ENCODE measurements at regions not wholly inside any gene's neighbourhood (a gene's known extent, or its start where the extent isn't known, plus 50 kb on each side); places are given as distances from the start of the nearest gene placed in this dataset.

GRCh38 chr6:76275746-76276145 lies 203.3 kb upstream of the IMPG1 start:
- H3K4me3 ChIP-seq (ENCODE audit: low read depth in 2 of 2, low read length in 1 of 2): no peak overlapping the region
- no peaks in the 10 kb centered on the region for H3K36me3 ChIP-seq (replicated peaks in 1 of 2; ENCODE audit: control insufficient read depth in 1 of 2, insufficient read depth in 2 of 2, low read length in 1 of 2)
- ChIA-PET CTCF (interaction anchor here (0.6 to 1.3 kb wide), 4 partner anchors 299 to 586 kb away, joined by 3 to 4 read pairs (median 3); no protein-coding TSS in a partner anchor), POLR2A (no interaction called here)
- no peak overlapping the region for H3K27ac ChIP-seq (ENCODE audit: low read depth in 2 of 2, low read length in 1 of 2)
- H3K9me3 ChIP-seq: no peaks in the 10 kb centered on the region
- no peaks in the 10 kb centered on the region for H3K4me1 ChIP-seq (ENCODE audit: control insufficient read depth in 1 of 2, insufficient read depth in 2 of 2, low read depth in 1 of 2, low read length in 1 of 2)
- no peak for TF ChIP-seq GATA2 (CRISPR knock-in tag; IDR thresholded peaks at IDR 0.05)
- TF ChIP-seq, protein P1, sequence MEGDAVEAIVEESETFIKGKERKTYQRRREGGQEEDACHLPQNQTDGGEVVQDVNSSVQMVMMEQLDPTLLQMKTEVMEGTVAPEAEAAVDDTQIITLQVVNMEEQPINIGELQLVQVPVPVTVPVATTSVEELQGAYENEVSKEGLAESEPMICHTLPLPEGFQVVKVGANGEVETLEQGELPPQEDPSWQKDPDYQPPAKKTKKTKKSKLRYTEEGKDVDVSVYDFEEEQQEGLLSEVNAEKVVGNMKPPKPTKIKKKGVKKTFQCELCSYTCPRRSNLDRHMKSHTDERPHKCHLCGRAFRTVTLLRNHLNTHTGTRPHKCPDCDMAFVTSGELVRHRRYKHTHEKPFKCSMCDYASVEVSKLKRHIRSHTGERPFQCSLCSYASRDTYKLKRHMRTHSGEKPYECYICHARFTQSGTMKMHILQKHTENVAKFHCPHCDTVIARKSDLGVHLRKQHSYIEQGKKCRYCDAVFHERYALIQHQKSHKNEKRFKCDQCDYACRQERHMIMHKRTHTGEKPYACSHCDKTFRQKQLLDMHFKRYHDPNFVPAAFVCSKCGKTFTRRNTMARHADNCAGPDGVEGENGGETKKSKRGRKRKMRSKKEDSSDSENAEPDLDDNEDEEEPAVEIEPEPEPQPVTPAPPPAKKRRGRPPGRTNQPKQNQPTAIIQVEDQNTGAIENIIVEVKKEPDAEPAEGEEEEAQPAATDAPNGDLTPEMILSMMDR (IDR thresholded peaks at IDR 0.05): 0 out of 2 replicates have a peak, but pooled peaks have one; percentile 16
- peak; percentile 54 for TF ChIP-seq RAD21 (IDR thresholded peaks at IDR 0.05; ENCODE audit: low read length)
- TF ChIP-seq, protein P2, sequence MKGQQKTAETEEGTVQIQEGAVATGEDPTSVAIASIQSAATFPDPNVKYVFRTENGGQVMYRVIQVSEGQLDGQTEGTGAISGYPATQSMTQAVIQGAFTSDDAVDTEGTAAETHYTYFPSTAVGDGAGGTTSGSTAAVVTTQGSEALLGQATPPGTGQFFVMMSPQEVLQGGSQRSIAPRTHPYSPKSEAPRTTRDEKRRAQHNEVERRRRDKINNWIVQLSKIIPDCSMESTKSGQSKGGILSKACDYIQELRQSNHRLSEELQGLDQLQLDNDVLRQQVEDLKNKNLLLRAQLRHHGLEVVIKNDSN (IDR thresholded peaks at IDR 0.05; ENCODE audit: borderline replicate concordance, low read depth): no peak
- no peaks in the 10 kb centered on the region for H4K20me1 ChIP-seq (ENCODE audit: insufficient read depth)
- H3K9me2 ChIP-seq: no peaks in the 10 kb centered on the region
- H3K9ac ChIP-seq: no peak overlapping the region
- 0% methylated on average over 1 of the region's 1 CpG for WGBS (ENCODE audit: low lambda C conversion rate)
- H3K27me3 ChIP-seq (ENCODE audit: insufficient read depth): no peaks in the 10 kb centered on the region
- H3F3A ChIP-seq (replicated peaks; ENCODE audit: insufficient read depth): no peaks in the 10 kb centered on the region
- no peak overlapping the region for H3K4me2 ChIP-seq
- peak; percentile 1 for DNase-seq
- H2AFZ ChIP-seq (ENCODE audit: low read depth): no peak overlapping the region
- H3K79me2 ChIP-seq (ENCODE audit: insufficient read depth): no peaks in the 10 kb centered on the region

- Histone ChIP-seq H3K27me3 (ENCODE audit: insufficient read depth) (no peaks in the 10 kb centered on the region), H3F3A (replicated peaks; ENCODE audit: insufficient read depth) (no peaks in the 10 kb centered on the region), H4K20me1 (ENCODE audit: insufficient read depth) (no peaks in the 10 kb centered on the region), H2AFZ (ENCODE audit: low read depth) (no peak overlapping the region), H3K9ac (no peak overlapping the region), H3K9me3 (no peaks in the 10 kb centered on the region), H3K27ac (ENCODE audit: low read depth in 2 of 2, low read length in 1 of 2) (no peak overlapping the region), H3K9me2 (no peaks in the 10 kb centered on the region), H3K4me1 (ENCODE audit: control insufficient read depth in 1 of 2, insufficient read depth in 2 of 2, low read depth in 1 of 2, low read length in 1 of 2) (no peaks in the 10 kb centered on the region), H3K4me2 (no peak overlapping the region), H3K79me2 (ENCODE audit: insufficient read depth) (no peaks in the 10 kb centered on the region), H3K36me3 (replicated peaks in 1 of 2; ENCODE audit: control insufficient read depth in 1 of 2, insufficient read depth in 2 of 2, low read length in 1 of 2) (no peaks in the 10 kb centered on the region), H3K4me3 (ENCODE audit: low read depth in 2 of 2, low read length in 1 of 2) (no peak overlapping the region)
- 3% methylated on average over 1 of the region's 1 CpG for WGBS (ENCODE audit: low lambda C conversion rate)
- POLR2A ChIA-PET: no interaction called here
- no peak for DNase-seq
- CTCF ChIA-PET: no interaction called here
- TF ChIP-seq TAF1 (IDR thresholded peaks at IDR 0.05; ENCODE audit: borderline replicate concordance, low read depth, low read length): no peak
- TF ChIP-seq FOXJ3 (CRISPR knock-in tag; IDR thresholded peaks at IDR 0.05): no peak
- TF ChIP-seq RAD21 (IDR thresholded peaks at IDR 0.05; ENCODE audit: low read length): no peak
- TF ChIP-seq, protein P2 (IDR thresholded peaks at IDR 0.05; ENCODE audit: borderline replicate concordance, low read depth): no peak
- no peak for TF ChIP-seq RCOR1 (IDR thresholded peaks at IDR 0.05; ENCODE audit: low read length)
- TF ChIP-seq, protein P3, sequence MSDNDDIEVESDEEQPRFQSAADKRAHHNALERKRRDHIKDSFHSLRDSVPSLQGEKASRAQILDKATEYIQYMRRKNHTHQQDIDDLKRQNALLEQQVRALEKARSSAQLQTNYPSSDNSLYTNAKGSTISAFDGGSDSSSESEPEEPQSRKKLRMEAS (IDR thresholded peaks at IDR 0.05; ENCODE audit: low read depth): no peak
- no peak for TF ChIP-seq YY1 (IDR thresholded peaks at IDR 0.05; ENCODE audit: low read depth)
- no peak for TF ChIP-seq IRF3 (IDR thresholded peaks at IDR 0.05; ENCODE audit: low read depth, low read length)
- TF ChIP-seq ELF1 (IDR thresholded peaks at IDR 0.05): no peak
- TF ChIP-seq GATA2 (CRISPR knock-in tag; IDR thresholded peaks at IDR 0.05): no peak
- TF ChIP-seq NRF1 (IDR thresholded peaks at IDR 0.05; ENCODE audit: low read depth, low read length): no peak
- no peak for TF ChIP-seq RXRA (IDR thresholded peaks at IDR 0.05; ENCODE audit: borderline replicate concordance, low read depth)
- TF ChIP-seq GABPA (IDR thresholded peaks at IDR 0.05; ENCODE audit: low read depth): no peak
- TF ChIP-seq TEAD4 (IDR thresholded peaks at IDR 0.05; ENCODE audit: borderline replicate concordance, insufficient read depth): no peak
- TF ChIP-seq REST (IDR thresholded peaks at IDR 0.05; ENCODE audit: low read depth, low read length): no peak
- TF ChIP-seq POLR2AphosphoS5 (IDR thresholded peaks at IDR 0.05; ENCODE audit: low read depth, low read length): no peak
- TF ChIP-seq, protein P4, sequence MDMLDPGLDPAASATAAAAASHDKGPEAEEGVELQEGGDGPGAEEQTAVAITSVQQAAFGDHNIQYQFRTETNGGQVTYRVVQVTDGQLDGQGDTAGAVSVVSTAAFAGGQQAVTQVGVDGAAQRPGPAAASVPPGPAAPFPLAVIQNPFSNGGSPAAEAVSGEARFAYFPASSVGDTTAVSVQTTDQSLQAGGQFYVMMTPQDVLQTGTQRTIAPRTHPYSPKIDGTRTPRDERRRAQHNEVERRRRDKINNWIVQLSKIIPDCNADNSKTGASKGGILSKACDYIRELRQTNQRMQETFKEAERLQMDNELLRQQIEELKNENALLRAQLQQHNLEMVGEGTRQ (IDR thresholded peaks at IDR 0.05; ENCODE audit: borderline replicate concordance, low read depth, low read length): no peak
These were observed 192.0 kb upstream of the IMPG1 start for GRCh38 chr6:76264468-76264867.

Data from SK-N-SH (cell line).